NCI-H128 (cell line): ENCODE measurements at regions not wholly inside any gene's neighbourhood (a gene's known extent, or its start where the extent isn't known, plus 50 kb on each side); places are given as distances from the start of the nearest gene placed in this dataset.

Experiments used
- DNase-seq: peaks from one replicate; lab custom pipeline; 2025; ENCODE audit not compliant: unreplicated experiment; lab: John Stamatoyannopoulos, UW

- no peak for DNase-seq
Measured at GRCh38 chr13:107866032-107866940, 349.1 kb downstream of the LIG4 start.

DNA sequence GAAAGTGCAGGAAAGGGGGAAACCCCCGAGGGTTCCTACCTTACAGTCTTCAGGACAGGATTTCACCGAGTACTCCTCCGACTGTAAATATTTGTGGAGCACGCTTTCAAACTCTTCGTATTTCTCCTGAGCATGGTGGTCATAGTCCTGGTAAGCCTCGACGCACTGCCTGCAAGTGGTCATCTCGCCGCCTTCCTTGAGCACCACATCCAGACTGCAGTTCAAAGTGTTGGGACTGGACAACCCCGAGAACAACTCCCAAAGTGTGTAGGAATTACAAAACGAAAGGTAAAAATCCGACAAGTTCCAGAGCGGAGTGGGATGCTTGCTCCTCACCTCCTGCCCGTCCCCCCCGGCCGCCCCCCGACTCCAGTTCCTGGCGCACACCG lies 349.7 kb downstream of the LIG4 start:
- DNase-seq, result no peak

- no peak for DNase-seq
Measured at GRCh38 chr13:107865318-107865575, 350.1 kb downstream of the LIG4 start.

DNA sequence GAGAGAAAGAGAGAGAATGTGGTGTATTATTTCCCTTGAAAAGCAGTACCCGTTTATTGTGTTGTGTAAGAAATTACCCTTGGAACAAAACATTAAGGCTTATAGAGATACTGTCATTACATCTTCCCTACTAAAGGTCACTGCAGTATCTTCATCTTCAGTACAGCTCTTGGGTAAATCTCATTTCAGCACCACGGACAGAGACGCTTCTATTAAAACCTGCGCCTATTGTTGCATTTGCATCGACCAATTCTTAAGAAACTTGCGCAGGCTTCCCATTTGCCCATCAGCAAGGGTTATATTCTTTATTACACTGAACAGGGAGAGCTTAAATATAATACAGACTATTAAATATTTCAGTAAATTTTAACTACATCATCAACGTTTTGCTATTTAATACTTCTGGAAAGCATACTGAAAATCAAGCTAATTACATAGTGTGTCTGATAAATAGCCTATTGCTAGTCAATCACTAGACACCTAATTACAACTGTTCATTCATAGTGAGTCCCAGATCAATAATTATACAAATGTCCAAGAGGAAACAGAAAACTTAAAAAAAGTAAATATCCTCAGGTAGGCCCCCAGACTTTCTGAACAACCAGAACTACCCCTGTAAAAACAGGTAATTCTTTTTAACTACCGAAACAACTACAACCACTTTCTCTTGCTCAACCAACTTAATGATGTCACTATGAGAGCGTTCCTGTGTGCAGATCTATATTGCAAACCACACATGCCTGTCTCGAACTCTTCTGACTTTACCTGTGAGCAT lies 350.6 kb downstream of the LIG4 start:
- DNase-seq, result no peak

- DNase-seq, result no peak
Measured at GRCh38 chr13:107860284-107860683, 355.1 kb downstream of the LIG4 start.

DNA sequence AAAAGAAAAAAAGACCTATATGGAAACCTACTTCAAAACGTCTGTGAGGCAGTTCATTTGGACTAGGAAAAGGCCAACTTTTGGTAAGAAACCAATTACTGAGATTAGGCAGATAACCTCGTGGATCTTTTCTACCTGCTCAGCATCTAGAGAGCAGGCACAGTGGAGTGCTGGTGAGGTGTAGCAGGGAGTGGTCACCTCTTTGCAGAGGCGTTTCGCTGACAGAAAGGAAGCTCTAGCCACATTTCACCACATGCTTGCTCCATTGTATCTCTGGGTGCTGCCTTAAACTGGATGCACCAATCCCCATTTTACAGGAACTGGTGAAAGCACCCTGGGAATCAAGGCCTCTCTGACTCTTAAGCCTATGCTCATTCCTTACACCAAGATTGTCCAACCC lies 360.5 kb downstream of the LIG4 start:
- DNase-seq, result no peak

GRCh38 chr13:107852072-107852471 lies 363.3 kb downstream of the LIG4 start:
- no peak for DNase-seq

DNA sequence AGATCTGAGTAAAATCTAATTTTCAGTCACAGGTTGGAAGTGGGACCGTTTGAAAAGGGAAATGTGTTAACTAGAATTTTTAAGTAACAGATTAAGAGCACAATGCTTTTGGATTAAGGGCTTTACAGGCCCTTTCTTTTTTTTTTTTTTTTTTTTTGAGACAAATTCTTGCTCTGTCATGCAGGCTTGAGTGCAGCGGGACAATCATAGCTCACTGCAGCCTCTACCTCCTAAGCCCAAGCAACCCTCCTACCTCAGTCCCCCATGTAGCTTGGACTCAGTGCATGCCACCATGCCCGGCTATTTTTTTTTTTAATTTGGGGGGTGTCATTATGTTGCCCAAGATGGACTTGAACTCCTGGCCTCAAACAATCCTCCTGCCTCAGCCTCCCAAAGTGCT lies 363.7 kb downstream of the LIG4 start:
- DNase-seq, result no peak

DNA sequence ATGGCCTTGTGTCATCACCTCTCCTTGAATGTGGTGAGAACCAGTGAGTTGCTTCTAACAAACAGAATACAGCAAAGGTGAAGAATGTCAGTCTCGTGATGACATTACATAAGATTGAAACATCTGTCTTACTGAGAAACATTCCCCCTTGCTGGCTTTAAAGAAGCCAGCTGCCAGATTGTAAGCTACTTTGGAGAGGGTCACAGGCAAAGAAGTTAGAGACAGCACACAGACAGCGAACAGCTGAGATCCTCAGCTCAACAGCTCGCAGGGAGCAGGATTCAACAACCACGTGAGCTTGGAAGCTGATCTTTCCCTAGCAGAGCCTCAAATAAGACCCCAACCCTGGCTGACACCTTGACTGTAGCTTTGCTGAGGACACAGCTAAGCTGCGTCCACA lies 367.9 kb downstream of the LIG4 start:
- DNase-seq, result no peak

DNA sequence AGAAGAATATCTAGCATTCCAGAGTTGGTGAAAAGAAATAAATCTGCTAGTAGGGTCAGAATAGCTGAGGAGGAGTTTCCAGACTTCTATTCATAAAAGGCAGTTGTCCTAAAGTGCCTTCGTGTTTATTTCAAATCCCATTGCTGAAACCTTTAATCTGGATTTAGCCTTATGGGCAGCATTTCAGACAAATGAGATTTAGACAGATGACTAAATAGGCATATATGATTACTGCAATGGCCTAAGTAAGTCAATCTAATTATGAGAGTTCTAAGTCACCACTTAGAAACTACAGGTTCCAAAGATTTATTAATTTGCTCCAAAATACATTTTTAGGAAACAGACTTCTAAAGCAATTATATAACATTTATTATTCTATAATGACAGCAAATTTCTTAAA lies 368.7 kb downstream of the LIG4 start:
- no peak for DNase-seq

GRCh38 chr13:107845911-107846310 lies 369.4 kb downstream of the LIG4 start:
- no peak for DNase-seq

DNA sequence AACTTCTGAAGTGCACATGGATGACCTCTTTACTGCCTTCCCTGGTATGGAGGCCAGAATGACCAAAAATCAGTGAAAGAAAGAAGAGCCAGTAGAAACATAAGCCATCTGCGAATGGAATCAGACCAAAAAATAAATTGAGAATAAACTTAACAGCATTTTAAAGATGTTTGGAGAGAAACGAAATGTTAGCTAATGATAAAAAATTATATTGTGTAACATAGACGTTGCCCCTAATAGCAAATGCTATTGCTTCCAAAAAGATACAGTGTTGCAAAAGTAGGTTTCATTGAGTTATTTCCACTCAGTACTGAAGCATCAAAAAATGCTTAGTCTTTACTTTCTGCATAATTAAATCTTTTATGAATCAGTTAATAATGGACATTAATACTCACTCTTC lies 371.7 kb downstream of the LIG4 start:
- DNase-seq, result no peak

- no peak for DNase-seq
Measured at GRCh38 chr13:107843281-107843680, 372.1 kb downstream of the LIG4 start.

DNA sequence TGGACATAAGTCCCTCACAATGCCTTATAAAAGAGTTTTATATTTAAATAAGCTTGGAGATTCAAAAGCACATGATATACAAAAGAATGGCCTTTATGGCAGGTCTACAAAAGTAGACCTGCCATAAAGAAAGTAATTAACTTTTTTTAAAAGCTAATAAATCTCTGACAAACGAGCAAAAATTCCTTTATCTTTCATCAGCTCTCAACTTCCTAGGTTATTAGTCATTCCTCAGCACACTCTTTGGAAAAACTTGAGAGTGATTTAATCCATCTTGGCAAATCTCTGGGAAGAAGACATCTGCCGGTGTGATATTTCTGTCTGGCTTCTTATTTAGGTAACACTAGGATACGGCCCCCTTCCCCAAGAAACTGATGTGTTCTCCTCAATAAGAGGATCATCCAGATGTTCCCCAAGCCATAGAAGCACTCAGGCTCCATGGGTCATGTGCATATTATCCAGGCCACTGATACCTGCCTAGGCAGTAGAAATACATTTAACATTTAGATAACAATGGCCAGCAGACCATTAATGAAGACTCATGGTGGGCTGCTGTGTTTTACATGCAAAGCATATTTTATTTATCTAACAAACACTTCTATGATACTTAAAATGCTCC lies 372.7 kb downstream of the LIG4 start:
- no peak for DNase-seq

DNA sequence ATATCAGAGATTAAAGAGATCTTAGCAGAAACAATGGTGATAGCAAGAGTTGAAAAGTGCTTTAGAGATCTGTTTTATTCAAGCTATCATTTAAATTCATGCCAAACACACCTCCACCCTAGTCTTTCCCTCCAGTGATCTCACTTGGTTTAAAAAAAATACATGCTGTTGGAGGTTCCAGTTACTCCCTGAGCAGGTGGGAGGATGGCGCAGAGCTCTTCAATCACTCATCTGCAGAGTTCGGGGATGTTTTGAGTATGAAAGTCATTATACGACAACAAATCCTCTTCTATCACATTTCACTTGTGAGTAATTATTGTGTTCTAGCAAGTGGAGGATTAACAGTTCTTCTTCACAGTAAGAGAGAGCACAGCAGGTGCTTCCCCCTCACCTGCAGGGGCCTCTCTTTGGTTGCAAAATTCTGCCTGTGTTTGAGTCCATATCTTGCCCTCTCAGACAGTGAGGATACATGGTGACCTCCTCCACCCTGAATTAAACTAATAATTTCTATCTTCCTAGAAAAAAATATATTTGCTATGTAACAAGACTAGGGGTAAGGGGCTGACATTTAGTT lies 376.7 kb downstream of the LIG4 start:
- peak; percentile 74 for DNase-seq

DNA sequence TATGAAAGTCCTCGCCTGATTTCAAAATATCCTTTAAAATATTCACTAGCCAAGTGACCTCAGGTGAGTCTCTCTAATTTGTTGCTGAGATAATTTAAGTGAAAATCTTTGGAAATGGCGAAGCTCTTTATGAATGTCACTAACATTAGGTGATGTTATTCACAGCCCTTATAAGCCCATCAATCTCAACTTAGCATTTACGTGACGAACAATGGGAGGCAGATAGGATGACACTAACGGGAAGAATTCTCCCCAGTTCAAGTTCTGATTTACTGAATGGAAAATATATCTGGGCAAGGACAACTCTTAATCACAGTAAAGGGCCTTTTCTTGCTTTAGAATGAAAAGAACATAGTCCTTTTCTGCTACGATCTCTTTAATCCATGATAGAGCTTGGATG lies 378.7 kb downstream of the LIG4 start:
- DNase-seq, result no peak

GRCh38 chr13:107835339-107836018 lies 379.9 kb downstream of the LIG4 start:
- DNase-seq, result no peak

DNA sequence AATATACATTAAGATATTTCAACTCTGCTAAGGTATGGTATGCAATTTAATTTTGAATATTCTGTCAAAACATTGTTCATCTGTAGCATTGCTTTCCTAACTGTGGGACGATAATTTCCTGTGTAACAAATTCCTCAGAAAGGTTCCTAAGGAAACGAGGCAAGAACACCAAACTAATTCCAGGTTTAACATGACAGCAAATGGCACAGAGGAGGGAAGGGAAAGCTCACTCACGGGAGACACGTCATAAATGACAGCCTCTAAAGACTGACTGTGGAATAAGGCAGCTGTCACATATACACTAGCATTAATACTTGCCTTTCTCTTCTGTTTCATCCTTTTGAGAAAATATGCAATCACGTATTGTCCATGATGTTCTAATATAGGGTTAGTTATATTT lies 380.6 kb downstream of the LIG4 start:
- DNase-seq, result no peak

DNA sequence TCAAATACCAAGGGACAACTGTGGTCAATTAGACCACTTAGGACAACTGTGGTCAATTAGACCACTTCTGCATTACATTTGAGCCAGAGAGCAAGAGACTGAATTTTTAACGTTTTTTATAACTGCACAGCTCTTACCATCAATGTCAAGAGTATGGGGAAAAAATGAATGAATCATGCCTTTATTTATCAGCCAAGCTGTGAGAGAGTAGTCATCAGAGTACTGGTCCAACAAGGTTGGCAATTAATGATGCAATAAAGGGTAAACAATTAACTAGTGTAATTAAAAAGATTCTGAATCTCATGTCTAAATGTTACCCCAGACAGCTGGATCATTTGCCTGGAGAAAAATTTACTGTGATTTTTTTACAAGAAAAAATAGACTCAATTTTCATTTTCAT lies 381.1 kb downstream of the LIG4 start:
- DNase-seq, result no peak

GRCh38 chr13:107832500-107833100 lies 382.7 kb downstream of the LIG4 start:
- DNase-seq, result no peak

- no peak for DNase-seq
Measured at GRCh38 chr13:107830804-107831203, 384.5 kb downstream of the LIG4 start.
